B cell (primary cell): ENCODE measurements at regions not wholly inside any gene's neighbourhood (a gene's known extent, or its start where the extent isn't known, plus 50 kb on each side); places are given as distances from the start of the nearest gene placed in this dataset.

Experiments
- ATAC-seq: fragments of 200-7000 bp; cut with Tn5 transposase; one replicate; pipeline ENCODE4 v1.10.0; 2021; ENCODE audit warnings: low read depth, mild to moderate bottlenecking, moderate number of reproducible peaks, moderate library complexity
- CTCF ChIA-PET: fragments of 350-600 bp; sonication (Branson Sonifier 250); formaldehyde crosslinking; loops from one replicate; lab custom pipeline; 2021; ENCODE audit warnings: antibody characterized with exemption, inconsistent platforms; lab: Charles Lee
- POLR2A ChIA-PET: fragments of 350-600 bp; sonication (Branson Sonifier 250); formaldehyde crosslinking; loops from one replicate; lab custom pipeline; 2021; ENCODE audit warnings: antibody characterized with exemption; lab: Charles Lee
- DNase-seq: peaks from one replicate; pipeline ENCODE4 v3.0.0; 2013
- H2AFZ ChIP-seq: 2 replicates; pipeline ENCODE4 v1.6.1; 2012; ENCODE audit warnings: mild to moderate bottlenecking, low read depth, low read length; ENCODE audit not compliant: insufficient read depth, poor library complexity, severe bottlenecking
- H3K27ac ChIP-seq, 2 donors: 1 replicate in 1 of 2; 2 replicates in 1 of 2; pipeline ENCODE4 v1.5.1; 2012 to 2013; ENCODE audit warnings: low read length in 2 of 2, mild to moderate bottlenecking in 2 of 2, moderate library complexity in 1 of 2
- H3K27me3 ChIP-seq, 4 experiments: fragments of 200-600 bp in 1 of 4; sonication (generic) in 1 of 4; replicated peaks in 1 of 4; 1 replicate in 2 of 4; 2 replicates in 2 of 4; pipeline versions ENCODE4 v1.6.1 to v1.7.0; 2013 to 2016; ENCODE audit warnings: low read length in 3 of 4, mild to moderate bottlenecking in 2 of 4, mixed read lengths in 1 of 4, moderate library complexity in 1 of 4; ENCODE audit not compliant: insufficient read depth in 4 of 4, control insufficient read depth in 3 of 4; ENCODE audit errors: control extremely low read depth in 1 of 4
- H3K36me3 ChIP-seq, 2 experiments: replicated peaks in 1 of 2; 1 replicate in 1 of 2; 2 replicates in 1 of 2; pipeline versions ENCODE4 v1.6.1 to v1.7.1; 2013; ENCODE audit warnings: low read length in 1 of 2; ENCODE audit not compliant: insufficient read depth in 2 of 2, control insufficient read depth in 1 of 2; ENCODE audit errors: control extremely low read depth in 1 of 2, extremely low read depth in 1 of 2
- H3K4me1 ChIP-seq, 2 donors: fragments of 200-600 bp in 1 of 2; sonication (generic) in 1 of 2; 1 replicate in 1 of 2; 2 replicates in 1 of 2; pipeline versions ENCODE4 v1.5.1 to v1.6.1; 2013 to 2017; ENCODE audit warnings: low read length in 2 of 2; ENCODE audit not compliant: control insufficient read depth in 2 of 2, insufficient read depth in 2 of 2
- H3K4me2 ChIP-seq: replicated peaks from 2 replicates; pipeline ENCODE3; 2012; ENCODE audit warnings: mild to moderate bottlenecking, low read depth, low read length; ENCODE audit not compliant: poor library complexity, severe bottlenecking
- H3K4me3 ChIP-seq, 5 experiments: fragments of 200-600 bp in 1 of 5; sonication (generic) in 1 of 5; 1 replicate in 3 of 5; 2 replicates in 2 of 5; pipeline versions ENCODE4 v1.5.1 to v1.7.0; 2011 to 2016; ENCODE audit warnings: low read length in 4 of 5, mild to moderate bottlenecking in 4 of 5, low read depth in 2 of 5, control low read depth in 1 of 5, moderate library complexity in 1 of 5; ENCODE audit not compliant: insufficient read depth in 1 of 5; ENCODE audit errors: control extremely low read depth in 1 of 5, extremely low read depth in 1 of 5
- H3K79me2 ChIP-seq: fragments of 200-600 bp; sonication (generic); one replicate; pipeline ENCODE4 v1.6.0; 2016; ENCODE audit warnings: low read length; ENCODE audit not compliant: control insufficient read depth, insufficient read depth
- H3K9ac ChIP-seq: fragments of 200-600 bp; sonication (generic); 2 replicates; pipeline ENCODE4 v1.6.1; 2017; ENCODE audit warnings: mild to moderate bottlenecking, low read length, moderate library complexity
- H3K9me3 ChIP-seq, 3 donors: one replicate each; pipeline versions ENCODE4 v1.6.1 to v1.7.1; 2013; ENCODE audit warnings: low read length in 2 of 3; ENCODE audit not compliant: control insufficient read depth in 2 of 3, insufficient read depth in 1 of 3; ENCODE audit errors: control extremely low read depth in 1 of 3
- H4K20me1 ChIP-seq: 2 replicates; pipeline ENCODE4 v1.6.0; 2012; ENCODE audit warnings: mild to moderate bottlenecking, low read length; ENCODE audit not compliant: insufficient read depth, control insufficient read depth, poor library complexity, severe bottlenecking
- H3K27ac Mint-ChIP-seq: one replicate; pipeline ENCODE4 v1.8.0; 2021; ENCODE audit warnings: mixed read lengths
- H3K27me3 Mint-ChIP-seq: one replicate; pipeline ENCODE4 v1.8.0; 2021; ENCODE audit warnings: mixed read lengths
- H3K4me1 Mint-ChIP-seq: one replicate; pipeline ENCODE4 v1.8.0; 2021; ENCODE audit warnings: mixed read lengths
- H3K4me3 Mint-ChIP-seq: one replicate; pipeline ENCODE4 v1.8.0; 2021; ENCODE audit warnings: mixed read lengths
- H3K9me3 Mint-ChIP-seq: one replicate; pipeline ENCODE4 v1.8.0; 2022; ENCODE audit warnings: mixed read lengths; ENCODE audit not compliant: insufficient read depth
- EZH2 ChIP-seq: IDR thresholded peaks from 2 replicates; pipeline ENCODE4 v1.6.1; 2012; ENCODE audit warnings: borderline replicate concordance, low read depth, mild to moderate bottlenecking, moderate library complexity, low read length; ENCODE audit not compliant: insufficient read depth, poor library complexity, severe bottlenecking
- WGBS: methylation state at CpG from one replicate; pipeline ENCODE4 v1.1.5; 2013; ENCODE audit warnings: missing lambda C conversion rate; ENCODE audit not compliant: insufficient coverage; 5-methylcytosine and 5-hydroxymethylcytosine counted together
- intact Hi-C: fragments of 100-400 bp; cut with micrococcal nuclease; formaldehyde crosslinking; loops from one replicate; pipeline ENCODE4 v1.10.0; 2022
- TF ChIP-seq, protein P1 (sequence below): fragments of 200-600 bp; IDR thresholded peaks from one replicate; pipeline ENCODE4 v1.8.0; 2022; ENCODE audit warnings: antibody characterized with exemption, mild to moderate bottlenecking

DNA sequence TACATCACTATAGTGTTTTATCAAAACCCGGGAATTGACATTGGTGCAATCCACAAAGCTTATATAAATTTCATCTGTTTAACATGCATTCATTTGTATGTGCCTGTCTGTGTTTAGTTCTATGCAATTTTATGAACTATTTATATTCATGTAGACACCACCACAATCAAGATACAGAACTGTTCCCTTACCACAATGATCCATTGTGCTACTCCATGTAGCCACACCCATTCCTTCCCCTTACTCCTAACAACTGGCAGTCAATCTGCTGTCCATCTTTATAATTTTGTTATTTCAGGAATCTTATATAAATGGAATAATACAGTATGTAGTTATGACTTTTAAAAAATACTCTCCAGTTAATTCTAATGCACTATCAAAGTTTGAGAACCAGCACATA lies 389.5 kb downstream of the HTR1A start:
- no peaks in the 10 kb centered on the region for H4K20me1 ChIP-seq
- ChIA-PET CTCF (no interaction called here), POLR2A (no interaction called here)
- H3K4me1 ChIP-seq: no peaks in the 10 kb centered on the region
- H3K79me2 ChIP-seq: no peaks in the 10 kb centered on the region
- DNase-seq (no peak), ATAC-seq (no peak)
- Mint-ChIP-seq H3K27me3 (no peaks in the 10 kb centered on the region), H3K4me1 (no peaks in the 10 kb centered on the region), H3K4me3 (no peak overlapping the region), H3K9me3 (no peaks in the 10 kb centered on the region), H3K27ac (no peak overlapping the region)
- H3K9ac ChIP-seq: no peak overlapping the region
- no peaks in the 10 kb centered on the region for H3K36me3 ChIP-seq
- WGBS: no CpG with 5 or more reads among the region's 1 CpG
- no peak overlapping the region for H3K4me3 ChIP-seq
- TF ChIP-seq, protein P1, sequence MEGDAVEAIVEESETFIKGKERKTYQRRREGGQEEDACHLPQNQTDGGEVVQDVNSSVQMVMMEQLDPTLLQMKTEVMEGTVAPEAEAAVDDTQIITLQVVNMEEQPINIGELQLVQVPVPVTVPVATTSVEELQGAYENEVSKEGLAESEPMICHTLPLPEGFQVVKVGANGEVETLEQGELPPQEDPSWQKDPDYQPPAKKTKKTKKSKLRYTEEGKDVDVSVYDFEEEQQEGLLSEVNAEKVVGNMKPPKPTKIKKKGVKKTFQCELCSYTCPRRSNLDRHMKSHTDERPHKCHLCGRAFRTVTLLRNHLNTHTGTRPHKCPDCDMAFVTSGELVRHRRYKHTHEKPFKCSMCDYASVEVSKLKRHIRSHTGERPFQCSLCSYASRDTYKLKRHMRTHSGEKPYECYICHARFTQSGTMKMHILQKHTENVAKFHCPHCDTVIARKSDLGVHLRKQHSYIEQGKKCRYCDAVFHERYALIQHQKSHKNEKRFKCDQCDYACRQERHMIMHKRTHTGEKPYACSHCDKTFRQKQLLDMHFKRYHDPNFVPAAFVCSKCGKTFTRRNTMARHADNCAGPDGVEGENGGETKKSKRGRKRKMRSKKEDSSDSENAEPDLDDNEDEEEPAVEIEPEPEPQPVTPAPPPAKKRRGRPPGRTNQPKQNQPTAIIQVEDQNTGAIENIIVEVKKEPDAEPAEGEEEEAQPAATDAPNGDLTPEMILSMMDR: no peak
- no peak for TF ChIP-seq EZH2
- H3K4me2 ChIP-seq: no peak overlapping the region
- intact Hi-C loops: no loop called here
- no peak overlapping the region for H3K27ac ChIP-seq
- peaks cover 0 to 9% (median 0%) of the 10 kb centered on the region in 3 donors for H3K9me3 ChIP-seq
- H2AFZ ChIP-seq: no peak overlapping the region
- no peaks in the 10 kb centered on the region for H3K27me3 ChIP-seq

DNA sequence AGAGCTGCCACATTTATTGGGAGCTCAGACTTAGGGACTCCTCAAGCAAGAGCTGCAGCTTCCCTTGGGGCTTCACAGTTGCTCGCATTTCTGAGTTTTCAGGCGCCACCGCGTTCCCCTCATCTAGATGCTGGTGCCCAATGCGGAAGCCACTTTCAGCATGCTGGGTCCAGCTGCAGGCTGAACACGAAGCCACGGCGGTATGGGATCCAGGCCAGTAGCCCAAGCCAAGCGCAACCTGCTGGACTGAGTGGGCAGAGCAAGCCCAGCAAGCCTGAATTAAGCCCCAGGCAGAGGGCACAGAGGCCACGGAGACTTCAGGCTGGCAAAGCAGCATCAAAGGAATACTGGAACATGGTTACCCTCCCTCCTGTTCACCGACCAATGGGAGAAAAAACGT lies 391.5 kb downstream of the HTR1A start:
- Histone ChIP-seq H3K9ac (no peak overlapping the region), H3K4me3 (no peak overlapping the region), H3K79me2 (no peaks in the 10 kb centered on the region), H3K4me1 (no peaks in the 10 kb centered on the region), H3K36me3 (no peaks in the 10 kb centered on the region), H4K20me1 (no peaks in the 10 kb centered on the region), H3K27me3 (no peaks in the 10 kb centered on the region), H3K27ac (no peak overlapping the region), H3K4me2 (no peak overlapping the region), H3K9me3 (peaks cover 0 to 8% (median 0%) of the 10 kb centered on the region in 3 donors), H2AFZ (no peak overlapping the region)
- intact Hi-C loops: no loop called here
- ATAC-seq (no peak), DNase-seq (no peak)
- no peaks in the 10 kb centered on the region for H3K27me3 Mint-ChIP-seq
- 94% methylated on average over 10 of the region's 12 CpGs for WGBS
- H3K4me3 Mint-ChIP-seq: no peak overlapping the region
- ChIA-PET POLR2A (no interaction called here), CTCF (no interaction called here)
- H3K27ac Mint-ChIP-seq: no peak overlapping the region
- H3K9me3 Mint-ChIP-seq: no peaks in the 10 kb centered on the region
- TF ChIP-seq EZH2: no peak
- TF ChIP-seq, protein P1: no peak
- H3K4me1 Mint-ChIP-seq: no peaks in the 10 kb centered on the region
